Activated T-helper 17 cell treated with anti-CD3 and anti-CD28 coated beads, Interleukin-2, amount 50 U/mL, for 72 hours (primary cell): ENCODE measurements at regions not wholly inside any gene's neighbourhood (a gene's known extent, or its start where the extent isn't known, plus 50 kb on each side); places are given as distances from the start of the nearest gene placed in this dataset.

Experiments
- ATAC-seq: fragments of 150-1000 bp; cut with Tn5 transposase; replicated peaks from 2 replicates; pipeline ENCODE4 v1.10.0; 2021; ENCODE audit warnings: mild to moderate bottlenecking, moderate library complexity
- H3K27ac Mint-ChIP-seq: one replicate; pipeline ENCODE4 v1.8.0; 2022; ENCODE audit warnings: mixed read lengths
- H3K27me3 Mint-ChIP-seq: one replicate; pipeline ENCODE4 v1.8.0; 2022; ENCODE audit warnings: mixed read lengths
- H3K36me3 Mint-ChIP-seq: one replicate; pipeline ENCODE4 v1.8.0; 2022; ENCODE audit warnings: low read depth, mild to moderate bottlenecking, mixed read lengths
- H3K4me1 Mint-ChIP-seq: one replicate; pipeline ENCODE4 v1.8.0; 2022; ENCODE audit warnings: mixed read lengths
- H3K4me3 Mint-ChIP-seq: one replicate; pipeline ENCODE4 v1.8.0; 2022; ENCODE audit warnings: mild to moderate bottlenecking, mixed read lengths
- H3K9me3 Mint-ChIP-seq: one replicate; pipeline ENCODE4 v1.8.0; 2022; ENCODE audit warnings: mixed read lengths

DNA sequence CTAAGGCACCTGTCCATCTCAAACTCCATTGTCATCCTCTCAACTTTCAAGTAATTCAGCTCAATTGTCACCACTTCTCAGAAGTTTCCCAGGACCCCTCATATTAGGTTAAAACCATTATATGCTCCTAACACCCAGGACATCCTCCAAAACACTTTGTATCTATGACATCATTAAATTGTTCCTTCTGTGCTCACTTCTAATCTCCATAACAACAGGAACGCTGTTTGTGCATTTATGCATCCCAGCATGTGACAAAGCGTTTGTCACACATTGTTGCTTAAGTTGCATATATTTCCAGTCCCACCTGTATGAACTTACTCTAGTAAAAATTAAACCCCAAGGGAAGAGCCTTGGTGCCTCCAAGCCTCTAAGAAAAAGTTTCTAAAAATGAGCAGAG, 133.9 kb downstream of the TBX5 start:
- H3K27ac Mint-ChIP-seq = no peak overlapping the region
- H3K36me3 Mint-ChIP-seq = no peaks in the 10 kb centered on the region
- H3K4me3 Mint-ChIP-seq = no peak overlapping the region
- no peaks in the 10 kb centered on the region for H3K9me3 Mint-ChIP-seq
- no peaks in the 10 kb centered on the region for H3K4me1 Mint-ChIP-seq
- peaks cover 4% of the 10 kb centered on the region for H3K27me3 Mint-ChIP-seq
- ATAC-seq = no peak

DNA sequence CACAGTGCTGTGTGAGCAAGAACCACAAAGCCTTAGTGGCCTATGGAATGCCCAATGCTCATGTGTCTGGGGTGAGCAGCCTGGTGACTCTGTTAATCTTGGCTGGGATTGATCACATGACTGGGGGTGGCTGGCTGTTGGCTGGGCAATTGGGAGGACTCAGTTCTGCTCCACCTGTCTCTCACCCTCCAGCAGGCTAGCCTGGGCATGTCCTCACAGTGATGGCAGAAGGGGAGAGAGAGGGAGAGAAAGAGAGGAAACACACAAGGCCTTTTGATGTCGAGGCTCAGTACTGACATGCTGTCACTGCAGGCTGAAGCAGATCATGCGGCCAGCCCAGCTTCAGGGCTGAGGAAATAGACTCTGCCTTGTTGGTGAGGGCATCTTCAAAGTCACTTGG, 136.8 kb downstream of the TBX5 start:
- no peaks in the 10 kb centered on the region for H3K9me3 Mint-ChIP-seq
- H3K4me3 Mint-ChIP-seq = no peak overlapping the region
- no peaks in the 10 kb centered on the region for H3K4me1 Mint-ChIP-seq
- H3K27me3 Mint-ChIP-seq = peaks cover 4% of the 10 kb centered on the region
- no peaks in the 10 kb centered on the region for H3K36me3 Mint-ChIP-seq
- ATAC-seq = no peak
- H3K27ac Mint-ChIP-seq = no peak overlapping the region

DNA sequence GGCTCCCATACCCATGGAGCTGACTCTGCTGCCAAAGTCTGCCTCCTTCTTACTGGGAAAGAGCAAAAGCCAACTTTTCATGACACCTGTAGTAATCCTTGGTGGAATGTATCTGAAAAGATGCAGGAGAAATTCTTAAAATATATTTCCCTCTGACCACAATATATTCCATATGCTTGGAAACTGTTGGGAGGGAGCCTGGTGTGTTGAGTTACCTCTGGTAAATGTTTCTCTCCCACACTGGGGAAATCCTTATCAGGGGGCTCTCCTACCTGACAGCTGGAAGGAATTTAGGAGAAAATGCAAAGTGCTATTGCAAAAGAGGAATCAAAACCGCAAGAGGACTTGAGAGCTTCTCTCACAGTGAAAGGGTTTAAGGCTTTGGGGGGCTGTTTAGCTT, 139.4 kb downstream of the TBX5 start:
- Mint-ChIP-seq H3K36me3 (no peaks in the 10 kb centered on the region), H3K27ac (no peak overlapping the region)

DNA sequence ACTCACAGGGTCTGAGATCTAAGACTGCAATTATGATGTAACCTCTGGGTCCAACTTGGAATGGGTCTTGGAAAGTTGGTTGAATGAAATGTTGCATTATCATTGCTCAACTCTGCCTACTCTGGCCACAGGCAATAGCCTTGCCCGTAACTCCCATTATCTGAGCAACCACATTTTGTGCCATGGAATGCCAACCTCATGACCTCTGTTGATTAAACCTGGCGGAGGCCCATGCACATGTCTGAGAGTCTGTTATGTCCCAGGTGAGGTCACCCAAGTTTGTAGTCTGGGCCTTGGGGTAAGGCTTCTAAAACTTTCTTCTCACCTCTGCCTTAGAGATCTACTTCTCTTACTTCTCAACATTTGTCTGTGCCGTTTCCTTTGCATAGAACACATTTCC, 140.9 kb downstream of the TBX5 start:
- ATAC-seq = no peak
- Mint-ChIP-seq H3K27ac (no peak overlapping the region), H3K36me3 (no peaks in the 10 kb centered on the region), H3K9me3 (no peaks in the 10 kb centered on the region), H3K27me3 (peaks cover 4% of the 10 kb centered on the region), H3K4me1 (no peaks in the 10 kb centered on the region), H3K4me3 (no peak overlapping the region)

More for the DNA sequence above, 139.4 kb downstream of the TBX5 start:
- Mint-ChIP-seq H3K4me1 (no peaks in the 10 kb centered on the region), H3K27me3 (peaks cover 4% of the 10 kb centered on the region), H3K4me3 (no peak overlapping the region), H3K9me3 (no peaks in the 10 kb centered on the region)
- no peak for ATAC-seq

- Mint-ChIP-seq H3K4me1 (no peaks in the 10 kb centered on the region), H3K27me3 (no peaks in the 10 kb centered on the region), H3K4me3 (no peak overlapping the region), H3K27ac (no peak overlapping the region), H3K9me3 (no peaks in the 10 kb centered on the region), H3K36me3 (no peaks in the 10 kb centered on the region)
- ATAC-seq = no peak
Observed at GRCh38 chr12:114263056-114263805, 142.7 kb downstream of the TBX5 start.

DNA sequence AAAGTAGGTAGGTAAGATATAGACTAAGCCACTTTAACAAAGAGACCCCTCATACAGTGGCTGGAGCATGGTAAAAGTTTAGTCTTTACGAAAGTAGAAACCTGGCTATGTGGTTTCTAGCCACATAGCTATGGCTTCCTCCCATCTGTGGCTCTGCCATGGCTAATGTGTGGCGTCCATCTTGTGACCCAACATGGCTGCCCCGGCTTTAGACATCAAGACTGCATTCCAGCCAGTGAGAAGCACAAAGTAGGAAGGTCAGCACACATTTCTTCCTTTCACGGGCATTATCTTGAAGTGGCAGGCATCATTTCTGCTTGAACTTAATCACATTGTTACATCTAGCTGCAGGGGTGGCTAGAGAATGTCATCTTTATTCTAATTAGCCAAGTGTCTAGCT, 148.3 kb downstream of the TBX5 start:
- Mint-ChIP-seq H3K4me1 (no peaks in the 10 kb centered on the region), H3K4me3 (no peak overlapping the region), H3K27me3 (no peaks in the 10 kb centered on the region), H3K36me3 (no peaks in the 10 kb centered on the region), H3K9me3 (peaks cover 9% of the 10 kb centered on the region), H3K27ac (no peak overlapping the region)
- no peak for ATAC-seq

- Mint-ChIP-seq H3K4me1 (no peaks in the 10 kb centered on the region), H3K36me3 (no peaks in the 10 kb centered on the region), H3K27ac (no peak overlapping the region), H3K27me3 (no peaks in the 10 kb centered on the region), H3K4me3 (no peak overlapping the region), H3K9me3 (peaks cover 9% of the 10 kb centered on the region)
- no peak for ATAC-seq
Observed at GRCh38 chr12:114254998-114255397, 150.9 kb downstream of the TBX5 start.

GRCh38 chr12:114253976-114254778, 151.8 kb downstream of the TBX5 start:
- no peak overlapping the region for H3K4me3 Mint-ChIP-seq
- H3K4me1 Mint-ChIP-seq = no peaks in the 10 kb centered on the region
- H3K9me3 Mint-ChIP-seq = peaks cover 11% of the 10 kb centered on the region
- no peak overlapping the region for H3K27ac Mint-ChIP-seq
- no peak for ATAC-seq
- H3K27me3 Mint-ChIP-seq = no peaks in the 10 kb centered on the region
- no peaks in the 10 kb centered on the region for H3K36me3 Mint-ChIP-seq

- H3K4me1 Mint-ChIP-seq = no peaks in the 10 kb centered on the region
- H3K4me3 Mint-ChIP-seq = no peak overlapping the region
- no peak overlapping the region for H3K27ac Mint-ChIP-seq
- peaks cover 14% of the 10 kb centered on the region for H3K9me3 Mint-ChIP-seq
- no peak for ATAC-seq
- H3K27me3 Mint-ChIP-seq = peaks cover 5% of the 10 kb centered on the region
- H3K36me3 Mint-ChIP-seq = no peaks in the 10 kb centered on the region
Observed at GRCh38 chr12:114248527-114248926, 157.4 kb downstream of the TBX5 start.

GRCh38 chr12:114245555-114245954, 160.4 kb downstream of the TBX5 start:
- Mint-ChIP-seq H3K27me3 (peaks cover 5% of the 10 kb centered on the region), H3K4me1 (no peaks in the 10 kb centered on the region), H3K4me3 (no peak overlapping the region), H3K9me3 (peaks cover 8% of the 10 kb centered on the region), H3K27ac (no peak overlapping the region), H3K36me3 (no peaks in the 10 kb centered on the region)
- ATAC-seq = no peak

DNA sequence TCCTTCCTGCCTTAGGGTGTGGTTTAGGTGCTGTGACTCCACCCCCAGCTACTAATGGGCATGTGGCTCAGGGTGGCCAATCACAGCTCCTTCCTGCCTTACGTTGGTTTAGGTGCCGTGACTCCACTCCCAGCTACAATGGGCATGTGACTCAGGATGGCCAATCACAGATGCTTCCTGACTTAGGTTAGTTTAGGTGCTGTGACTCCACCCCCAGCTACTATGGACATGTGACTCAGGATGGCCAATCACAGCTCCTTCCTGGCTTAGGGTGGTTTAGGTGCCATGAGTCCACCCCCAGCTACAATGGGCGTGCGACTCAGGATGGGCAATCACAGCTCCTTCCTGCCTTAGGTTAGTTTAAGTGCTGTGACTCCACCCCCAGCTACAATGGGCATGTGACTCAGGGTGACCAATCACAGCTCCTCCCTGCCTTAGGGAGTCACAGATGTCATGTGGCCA, 163.9 kb downstream of the TBX5 start:
- H3K27me3 Mint-ChIP-seq = peaks cover 14% of the 10 kb centered on the region
- no peak for ATAC-seq

GRCh38 chr12:114240288-114240687, 165.7 kb downstream of the TBX5 start:
- Mint-ChIP-seq H3K27ac (no peak overlapping the region), H3K4me3 (no peak overlapping the region), H3K27me3 (peaks cover 14% of the 10 kb centered on the region), H3K36me3 (no peaks in the 10 kb centered on the region), H3K4me1 (no peaks in the 10 kb centered on the region), H3K9me3 (peaks cover 3% of the 10 kb centered on the region)
- ATAC-seq = no peak

More for the DNA sequence above, 163.9 kb downstream of the TBX5 start:
- Mint-ChIP-seq H3K27ac (no peak overlapping the region), H3K36me3 (no peaks in the 10 kb centered on the region), H3K9me3 (peaks cover 3% of the 10 kb centered on the region), H3K4me1 (no peaks in the 10 kb centered on the region), H3K4me3 (no peak overlapping the region)

GRCh38 chr12:114238808-114239207, 167.1 kb downstream of the TBX5 start:
- ATAC-seq = no peak
- Mint-ChIP-seq H3K36me3 (no peaks in the 10 kb centered on the region), H3K9me3 (no peaks in the 10 kb centered on the region), H3K4me1 (no peaks in the 10 kb centered on the region), H3K27ac (no peak overlapping the region), H3K4me3 (no peak overlapping the region), H3K27me3 (peaks cover 9% of the 10 kb centered on the region)

DNA sequence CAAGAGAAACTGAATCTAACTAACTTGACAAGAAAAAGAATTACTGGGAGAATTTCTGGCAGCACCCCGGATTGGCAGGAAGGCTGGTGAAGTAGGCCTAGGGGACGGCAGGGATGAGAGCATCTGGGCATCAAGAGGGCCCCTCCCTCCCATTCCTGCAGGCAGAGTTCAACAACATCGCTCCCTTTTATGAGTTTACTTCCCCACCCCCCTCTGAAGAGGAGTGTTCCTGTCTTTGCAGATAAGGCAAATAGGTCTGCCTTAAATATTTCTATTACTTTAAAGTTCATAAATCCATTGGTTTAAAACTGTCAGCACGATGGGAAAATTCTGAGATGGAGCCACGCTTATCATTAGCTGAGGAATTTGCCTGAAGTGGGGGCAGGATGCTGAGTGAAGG, 168.7 kb downstream of the TBX5 start:
- H3K27me3 Mint-ChIP-seq = peaks cover 9% of the 10 kb centered on the region
- no peak overlapping the region for H3K4me3 Mint-ChIP-seq
- no peaks in the 10 kb centered on the region for H3K9me3 Mint-ChIP-seq
- no peak for ATAC-seq
- no peak overlapping the region for H3K27ac Mint-ChIP-seq
- no peaks in the 10 kb centered on the region for H3K36me3 Mint-ChIP-seq
- no peaks in the 10 kb centered on the region for H3K4me1 Mint-ChIP-seq

DNA sequence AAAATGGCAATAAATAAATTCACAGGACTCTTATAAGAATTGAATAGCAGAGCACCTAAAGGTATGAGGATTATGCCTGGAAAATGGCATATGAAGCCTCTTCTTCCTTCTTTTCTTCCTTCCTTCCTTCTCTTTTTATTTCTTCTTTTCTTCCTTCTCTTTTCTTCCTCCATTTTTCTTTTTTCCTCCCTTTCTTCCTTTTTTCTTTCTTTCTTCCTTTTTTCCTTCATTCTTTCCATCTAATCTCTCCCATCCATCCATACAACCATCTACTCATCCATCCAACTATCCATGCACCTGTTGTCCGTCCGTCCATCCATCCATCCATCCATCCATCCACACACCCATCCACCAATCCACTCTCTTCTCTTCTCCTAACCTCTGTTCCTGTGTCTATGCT, 173.8 kb downstream of the TBX5 start:
- peaks cover 5% of the 10 kb centered on the region for H3K9me3 Mint-ChIP-seq
- no peaks in the 10 kb centered on the region for H3K36me3 Mint-ChIP-seq
- no peak overlapping the region for H3K27ac Mint-ChIP-seq
- H3K4me3 Mint-ChIP-seq = no peak overlapping the region
- no peaks in the 10 kb centered on the region for H3K4me1 Mint-ChIP-seq
- no peak for ATAC-seq
- no peaks in the 10 kb centered on the region for H3K27me3 Mint-ChIP-seq
